ENCODE measurements at regions not wholly inside any gene's neighbourhood (a gene's known extent, or its start where the extent isn't known, plus 50 kb on each side); places are given as distances from the start of the nearest gene placed in this dataset.

GRCh38 chr19:33902395-33902794 is 105.7 kb downstream of the KCTD15 start:
- no peak for FAIRE-seq

DNA sequence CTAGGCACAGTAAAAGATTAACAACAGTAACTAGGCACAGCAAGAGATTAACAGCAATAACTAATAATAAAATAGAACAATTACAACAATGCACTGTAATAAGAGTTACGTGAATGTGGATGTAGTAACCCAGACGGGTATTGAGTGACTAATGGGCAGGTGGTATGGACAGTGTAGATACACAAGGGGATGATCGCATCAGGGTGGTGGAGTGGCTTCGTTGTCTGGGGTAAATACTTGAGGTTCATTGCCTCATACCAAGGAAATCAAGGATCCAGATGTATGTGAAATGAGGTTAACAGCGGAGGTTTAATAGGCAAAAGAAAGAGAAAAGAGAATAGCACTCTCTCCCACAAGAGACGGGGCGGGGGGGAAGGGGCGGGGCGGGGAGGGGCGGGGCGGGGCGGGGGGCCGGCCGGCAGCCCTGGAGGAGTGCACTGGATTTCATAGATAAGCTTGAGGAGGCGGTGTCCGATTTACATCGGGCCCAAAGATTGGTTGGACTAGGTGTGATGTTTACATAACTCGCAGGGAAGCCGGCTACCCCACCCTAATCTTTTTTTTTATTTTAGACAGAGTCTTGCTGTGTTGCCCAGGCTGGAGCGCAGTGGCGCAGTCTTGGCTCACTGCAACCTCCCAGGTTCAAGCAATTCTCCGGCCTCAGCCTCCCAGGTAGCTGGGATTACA is 106.3 kb downstream of the KCTD15 start:
- FAIRE-seq = no peak

DNA sequence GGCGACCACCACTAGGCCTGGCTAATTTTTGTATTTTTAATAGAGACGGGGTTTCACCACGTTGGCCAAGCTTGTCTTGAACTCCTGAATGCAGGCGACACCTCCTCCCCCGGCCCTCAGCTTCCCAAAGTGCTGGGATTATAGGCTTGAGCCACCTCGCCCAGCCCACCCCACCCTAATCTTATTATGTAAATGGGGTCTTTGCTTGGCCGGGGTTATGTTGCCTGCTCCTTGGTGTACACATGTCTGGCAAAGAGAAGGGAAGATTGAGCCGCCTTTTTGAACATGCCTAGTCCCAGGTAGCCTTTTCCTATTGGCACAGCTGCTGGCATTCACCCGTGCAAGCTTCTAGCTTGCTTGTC is 106.8 kb downstream of the KCTD15 start:
- FAIRE-seq = no peak

GRCh38 chr19:33904681-33905080 is 108.0 kb downstream of the KCTD15 start:
- FAIRE-seq = no peak

- FAIRE-seq = no peak
These were observed 108.8 kb downstream of the KCTD15 start for GRCh38 chr19:33905473-33905936.

DNA sequence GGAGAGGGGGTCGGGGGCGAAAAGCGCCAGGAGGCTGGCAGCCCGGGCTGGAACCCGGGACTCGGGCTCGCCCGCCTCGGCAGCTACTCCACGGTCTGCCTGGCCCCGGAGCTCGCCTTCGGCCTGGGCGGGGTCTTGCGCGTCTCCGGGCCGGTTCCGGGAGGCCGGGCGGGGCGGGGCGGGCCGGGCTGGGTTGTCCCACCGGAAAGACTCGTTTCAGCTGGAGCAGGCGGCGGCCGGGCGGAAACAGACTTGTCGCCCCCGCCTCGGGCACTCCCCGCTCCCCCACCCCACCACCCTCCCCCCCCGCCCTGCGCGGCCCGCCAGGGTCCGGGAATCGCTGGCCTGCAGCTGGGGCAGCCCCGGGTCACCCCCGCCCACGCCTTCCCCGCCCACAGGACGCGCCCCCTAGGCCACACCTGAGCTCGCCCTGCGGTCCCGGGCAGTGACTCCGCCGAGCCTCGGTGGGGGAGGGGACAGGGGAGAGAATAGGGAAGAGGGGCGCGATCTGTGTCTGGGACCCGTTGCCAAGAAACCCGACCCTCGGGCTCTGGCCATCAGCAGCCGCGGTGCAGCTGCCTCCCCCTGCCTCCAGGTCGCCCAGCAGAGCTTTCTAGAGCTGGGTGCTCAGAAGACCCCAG is 109.4 kb downstream of the KCTD15 start:
- FAIRE-seq = no peak

DNA sequence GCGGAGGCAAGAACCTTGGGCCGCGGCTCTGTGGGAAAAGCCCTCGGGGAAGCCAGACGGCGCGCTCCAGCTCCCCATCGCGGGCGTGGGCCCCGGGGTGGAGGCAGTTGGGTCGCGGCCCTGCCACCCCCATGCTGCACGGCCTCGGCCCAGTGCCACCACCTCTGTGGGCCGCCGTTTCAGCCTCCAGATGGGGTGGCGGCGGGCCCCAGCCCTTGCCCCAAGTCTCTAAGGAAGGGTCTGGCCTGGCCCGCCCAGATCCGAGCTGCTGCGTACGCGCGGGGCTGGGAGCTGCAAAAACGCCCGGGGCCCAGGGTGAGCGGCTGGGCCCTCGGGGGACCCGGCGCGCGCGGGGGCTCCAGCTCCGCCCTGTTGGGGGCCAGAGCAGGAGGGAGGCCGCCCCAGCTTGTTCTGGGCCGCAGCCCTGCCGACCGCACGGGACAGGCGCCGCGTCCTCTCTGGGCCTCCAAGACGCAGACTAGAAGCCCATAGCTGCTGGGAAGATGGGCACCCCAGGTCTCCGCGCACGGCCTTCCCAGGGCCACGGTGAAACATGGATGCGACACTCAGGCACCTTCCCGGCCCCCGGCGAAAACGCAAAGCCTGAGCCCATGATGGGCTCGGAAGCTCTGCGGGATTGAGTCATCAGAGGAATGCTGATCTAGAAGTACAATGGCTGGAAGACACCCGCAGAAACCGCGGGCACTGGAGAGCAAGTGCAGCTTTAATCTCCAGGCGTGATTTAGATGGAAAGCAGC is 110.1 kb downstream of the KCTD15 start:
- FAIRE-seq = no peak

- FAIRE-seq = no peak
These were observed 114.3 kb downstream of the KCTD15 start for GRCh38 chr19:33910922-33911321.

GRCh38 chr19:33914599-33914998 is 117.9 kb downstream of the KCTD15 start:
- no peak for FAIRE-seq

GRCh38 chr19:33916792-33917191 is 120.1 kb downstream of the KCTD15 start:
- FAIRE-seq = no peak

- FAIRE-seq = no peak
These were observed 122.6 kb downstream of the KCTD15 start for GRCh38 chr19:33919291-33919690.

- FAIRE-seq = no peak
These were observed 124.5 kb downstream of the KCTD15 start for GRCh38 chr19:33921165-33921564.

DNA sequence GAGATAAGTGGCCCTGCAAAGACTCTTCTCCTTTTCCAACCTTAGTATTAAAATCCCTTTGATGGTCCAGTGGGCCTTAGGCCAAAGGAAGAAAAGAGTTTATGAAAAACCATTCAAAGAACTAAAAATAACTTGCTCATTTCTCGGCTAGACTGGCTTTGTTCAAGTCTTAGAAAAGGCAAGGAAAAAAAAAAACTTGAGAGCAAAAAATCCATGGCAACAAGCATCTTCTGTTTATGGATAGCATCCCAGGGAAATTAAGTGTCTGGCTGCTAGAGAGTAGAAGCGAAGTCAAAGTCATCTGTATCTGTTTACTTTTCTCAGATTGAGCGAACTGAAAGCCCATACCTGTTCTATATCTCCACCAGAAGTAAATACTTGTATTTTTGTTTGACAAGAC is 129.6 kb downstream of the KCTD15 start:
- no peak for FAIRE-seq

GRCh38 chr19:33927789-33928457 is 131.3 kb downstream of the KCTD15 start:
- no peak for FAIRE-seq

GRCh38 chr19:33928458-33928950 is 131.8 kb downstream of the KCTD15 start:
- no peak for FAIRE-seq

GRCh38 chr19:33933931-33934330 is 137.3 kb downstream of the KCTD15 start:
- no peak for FAIRE-seq

GRCh38 chr19:33938821-33939220 is 142.2 kb downstream of the KCTD15 start:
- no peak for FAIRE-seq

DNA sequence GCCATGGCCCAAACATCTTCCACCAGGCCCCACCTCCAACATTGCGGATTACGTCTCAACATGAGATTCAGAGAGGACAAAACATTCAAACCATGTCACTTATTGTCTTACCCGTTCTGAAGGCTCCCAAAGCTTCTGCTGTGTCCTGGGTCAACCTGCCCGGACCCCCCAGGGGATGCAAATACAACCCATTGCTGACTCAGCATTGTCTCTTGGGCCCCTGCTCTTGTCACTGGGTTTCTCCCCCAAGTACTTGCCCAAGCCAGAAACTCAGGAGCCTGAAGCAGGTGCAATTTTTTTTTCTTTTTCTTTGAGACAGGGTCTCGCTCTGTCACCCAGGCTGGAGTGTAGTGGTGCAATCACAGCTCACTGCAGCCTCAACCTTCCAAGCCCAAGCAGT is 144.5 kb downstream of the KCTD15 start:
- no peak for FAIRE-seq

- no peak for FAIRE-seq
These were observed 150.0 kb downstream of the KCTD15 start for GRCh38 chr19:33946535-33947264.

- no peak for FAIRE-seq
These were observed 150.7 kb downstream of the KCTD15 start for GRCh38 chr19:33947265-33947964.

GRCh38 chr19:33948651-33949335 is 152.1 kb downstream of the KCTD15 start:
- no peak for FAIRE-seq

Measured in G401.6 (cell line).